ENCODE measurements at regions not wholly inside any gene's neighbourhood (a gene's known extent, or its start where the extent isn't known, plus 50 kb on each side); places are given as distances from the start of the nearest gene placed in this dataset.
A peak's percentile ranks its signal among the peaks of the same experiment; 100 is the strongest.
"Not testable (repeated sequence)": the region's sequence is repeated elsewhere in the genome, so short reads cannot be mapped to it uniquely, and the experiment has no call there.

DNA sequence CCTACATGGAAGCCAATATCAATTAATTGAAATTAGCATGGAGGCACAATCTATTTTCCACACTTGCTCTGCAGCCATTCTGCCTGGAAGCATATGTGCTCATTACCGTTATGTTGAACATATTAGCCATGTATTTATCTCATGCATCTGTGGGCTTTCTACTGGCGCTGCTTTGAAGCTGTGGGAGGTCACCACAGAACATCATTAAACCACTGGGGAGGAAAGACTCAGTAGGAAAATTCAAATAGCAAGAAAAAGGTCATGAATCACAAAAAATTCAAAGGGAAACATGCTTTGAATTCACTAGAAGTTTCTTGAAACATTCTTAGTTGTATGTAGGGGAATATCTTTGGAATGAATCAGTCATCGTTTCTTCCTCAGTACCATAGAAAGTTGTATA lies 652.5 kb downstream of the EDEM1 start:
- no peak for DNase-seq

DNA sequence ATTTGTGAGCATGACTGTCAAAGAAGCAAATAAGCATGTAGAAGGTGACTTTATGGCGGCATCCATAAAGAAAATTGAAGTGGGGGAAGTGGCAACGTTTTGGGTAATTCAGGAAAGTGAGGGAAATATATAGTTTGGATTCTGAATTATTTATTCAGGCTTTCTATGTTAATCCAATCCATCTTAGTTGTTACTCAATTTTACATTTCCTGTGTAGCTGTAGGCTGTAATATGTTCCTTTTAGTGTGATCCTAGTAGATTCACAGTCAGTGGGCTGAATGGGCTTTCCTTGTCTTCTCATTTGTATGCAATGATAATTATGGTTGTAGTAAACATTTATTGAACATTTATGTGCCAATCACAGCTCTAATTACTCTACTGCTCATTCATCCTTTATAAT lies 654.1 kb downstream of the EDEM1 start:
- no peak for DNase-seq

DNA sequence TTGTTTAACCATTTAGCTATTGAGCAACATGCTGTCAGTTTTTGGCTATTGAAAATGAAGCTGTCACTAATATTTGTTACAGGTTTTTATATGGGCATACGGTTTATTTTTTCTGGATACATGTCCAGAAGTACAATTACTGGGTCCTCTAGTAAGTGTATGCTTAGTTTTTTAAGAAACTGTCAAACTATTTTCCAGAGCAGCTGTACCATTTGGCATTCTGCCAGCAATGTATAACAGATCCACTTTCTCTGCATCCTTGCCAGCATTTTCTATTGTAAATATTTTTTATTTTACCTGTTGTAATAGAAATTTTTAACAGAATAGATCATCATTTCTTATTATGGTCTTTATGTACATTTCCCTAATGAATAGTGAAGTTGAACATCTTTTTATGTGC lies 658.8 kb downstream of the EDEM1 start:
- peak in 1 of 4 experiments; percentile 14 for DNase-seq

DNA sequence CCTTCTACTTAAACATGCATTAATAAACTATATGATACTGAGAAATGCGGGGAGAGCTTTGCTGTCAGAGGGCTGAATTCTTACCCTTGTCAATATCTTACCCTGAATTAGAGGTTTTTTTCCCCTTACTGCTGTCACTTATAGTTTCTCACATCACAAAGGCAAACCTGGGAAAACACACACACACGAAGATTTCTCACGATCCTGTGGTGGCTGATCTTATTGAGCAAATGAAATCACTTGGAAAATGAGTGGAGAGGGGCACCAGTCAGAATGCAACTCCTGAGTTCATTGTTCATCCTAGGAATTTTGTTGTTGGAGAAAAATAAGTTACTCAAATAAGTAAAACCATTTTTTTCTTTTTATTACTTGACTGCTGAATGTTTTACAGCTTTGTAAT lies 673.6 kb downstream of the EDEM1 start:
- no peak for DNase-seq

DNA sequence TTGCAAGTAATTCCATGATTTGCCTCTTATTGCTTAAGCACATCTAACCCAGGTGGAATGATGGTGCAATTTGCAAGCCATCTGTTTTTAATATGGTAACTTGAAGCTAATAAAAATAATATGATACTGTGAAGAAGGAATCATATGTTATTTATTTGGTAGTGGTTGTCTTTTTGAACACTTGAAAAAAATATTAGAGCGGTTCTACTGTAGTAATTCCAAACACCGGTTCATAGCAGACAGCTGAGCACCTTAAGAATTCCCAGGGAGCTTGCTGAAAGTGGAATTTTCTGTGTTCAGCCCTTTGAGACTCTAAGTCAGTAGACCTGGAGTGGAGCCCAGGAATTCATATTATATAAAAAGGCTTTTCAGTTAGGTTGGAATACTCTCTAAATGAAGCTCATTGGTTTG lies 687.4 kb downstream of the EDEM1 start:
- DNase-seq, result no peak

DNA sequence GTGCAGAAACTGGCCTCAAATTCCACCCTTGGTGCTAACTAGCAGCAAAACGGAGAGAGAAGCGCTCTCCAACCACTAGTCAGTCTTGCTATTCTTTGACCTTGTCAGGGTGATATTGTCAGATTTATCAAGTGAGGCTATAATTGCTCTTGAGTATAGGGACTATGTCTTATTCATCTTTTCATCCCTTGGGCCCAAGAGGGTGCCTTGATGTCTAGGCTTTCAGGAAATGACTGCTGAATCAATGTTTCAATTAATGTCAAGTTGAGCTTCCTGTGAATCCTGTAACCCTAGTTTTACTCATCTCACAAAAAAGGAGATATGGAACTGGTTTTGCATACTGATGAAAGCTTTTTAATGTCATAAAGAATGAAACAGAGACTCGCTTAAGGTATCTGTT lies 701.3 kb downstream of the EDEM1 start:
- DNase-seq, result no peak

DNA sequence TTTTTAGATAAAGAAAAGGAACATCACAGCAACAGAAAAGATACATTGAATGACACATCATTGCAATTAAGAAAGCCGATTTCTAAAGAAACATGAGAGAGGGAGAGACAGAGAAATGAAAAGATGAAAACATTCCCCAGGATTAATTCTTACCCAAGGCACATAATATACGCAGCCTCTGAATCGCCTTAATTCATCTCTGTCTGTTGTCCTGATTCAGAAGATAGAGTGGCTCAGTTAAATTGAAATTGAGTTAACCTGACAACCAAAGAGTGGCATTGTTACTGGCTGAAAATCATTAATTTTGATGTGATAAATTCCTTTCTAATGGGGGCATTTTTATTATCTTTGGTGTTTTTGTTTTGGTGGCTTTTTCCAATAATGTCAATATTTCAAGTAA lies 701.9 kb downstream of the EDEM1 start:
- DNase-seq, result no peak

DNA sequence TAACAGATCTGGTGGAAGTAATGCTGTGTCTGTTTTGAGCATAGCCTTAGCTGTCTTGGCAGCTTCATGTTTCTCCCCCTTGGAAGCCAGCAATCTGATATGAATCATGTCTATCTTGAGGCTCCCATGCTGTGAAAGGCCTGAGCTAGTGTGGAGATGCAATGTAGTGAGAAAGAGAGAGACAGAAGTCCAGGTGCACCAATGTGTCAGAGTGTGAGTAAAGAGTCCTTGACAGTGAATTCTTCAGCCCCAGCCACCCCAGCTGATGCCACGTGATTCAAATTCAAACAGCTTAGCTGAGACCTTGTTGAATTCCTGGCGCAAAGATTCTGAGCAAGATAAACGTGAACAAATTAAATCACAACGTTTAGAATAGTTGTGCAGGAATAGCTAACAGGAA lies 704.2 kb downstream of the EDEM1 start:
- DNase-seq, result no peak

DNA sequence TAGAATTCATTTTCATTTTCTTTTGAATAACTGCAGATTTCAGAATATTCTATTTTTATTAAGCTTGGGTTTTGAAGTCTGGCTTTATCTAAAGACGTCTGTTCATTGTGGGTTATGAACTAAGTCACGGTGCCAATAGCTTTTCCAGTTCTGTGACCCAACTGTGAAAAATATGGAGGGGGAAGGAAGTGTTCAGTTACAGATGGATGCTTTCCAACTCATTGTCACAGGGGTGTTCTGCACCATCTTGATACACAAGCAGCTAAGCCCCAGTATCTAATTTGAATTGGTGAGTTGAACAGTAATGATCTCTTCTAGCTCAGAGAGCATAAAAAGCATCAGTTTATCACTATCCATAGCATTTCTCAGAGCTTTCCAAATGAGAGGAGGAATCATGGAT lies 710.6 kb downstream of the EDEM1 start:
- no peak for DNase-seq

DNA sequence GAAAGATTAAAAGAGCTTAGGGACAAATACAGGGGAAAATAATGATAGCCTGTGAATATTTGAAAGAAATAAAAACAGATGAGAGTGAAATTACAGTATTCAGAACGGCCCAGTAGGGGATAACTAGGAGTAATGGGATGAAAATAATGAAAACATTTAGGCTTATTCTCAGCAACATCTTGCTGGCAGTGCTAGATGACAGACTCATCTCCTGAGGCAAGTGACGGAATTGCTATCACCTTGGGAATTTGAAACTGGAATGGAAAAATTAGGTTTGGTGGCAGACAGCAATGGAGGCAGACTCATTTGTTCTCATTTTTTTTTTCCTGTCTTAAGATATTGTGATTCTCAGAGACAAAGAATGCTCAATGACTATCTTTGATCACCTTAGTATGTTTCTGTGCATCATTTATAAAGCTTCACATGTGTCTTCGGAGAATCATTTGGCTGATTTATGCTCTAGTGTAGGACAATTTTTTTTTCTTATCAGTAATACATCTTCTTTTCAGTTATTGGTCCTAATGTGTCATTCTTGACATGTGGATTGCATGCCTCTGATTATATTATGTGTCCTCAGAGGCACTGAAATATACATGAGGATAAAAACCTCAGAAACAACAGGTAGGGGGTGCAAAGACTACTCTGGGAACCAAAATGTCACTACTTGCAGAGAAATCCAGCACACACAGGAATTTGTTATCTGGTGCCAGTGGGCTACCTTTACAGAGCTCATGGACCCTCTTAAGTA lies 711.7 kb downstream of the EDEM1 start:
- DNase-seq, result no peak

DNA sequence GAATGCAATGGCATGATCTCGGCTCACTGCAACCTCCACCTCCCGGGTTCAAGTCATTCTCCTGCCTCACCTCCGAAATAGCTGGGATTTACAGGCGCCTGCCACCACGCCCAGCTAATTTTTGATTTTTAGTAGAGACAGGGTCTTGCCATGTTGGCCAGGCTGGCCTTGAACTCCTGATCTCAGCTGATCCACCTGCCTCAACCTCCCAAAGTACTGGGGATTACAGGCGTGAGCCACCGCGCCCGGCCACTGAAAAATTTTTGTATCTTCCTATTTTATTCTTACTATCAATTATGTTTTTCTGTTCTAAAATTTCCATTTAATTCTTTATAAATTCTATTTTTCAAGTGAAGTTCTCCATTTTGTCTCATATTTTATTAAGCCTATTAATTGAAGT lies 730.4 kb downstream of the EDEM1 start:
- no peak for DNase-seq

DNA sequence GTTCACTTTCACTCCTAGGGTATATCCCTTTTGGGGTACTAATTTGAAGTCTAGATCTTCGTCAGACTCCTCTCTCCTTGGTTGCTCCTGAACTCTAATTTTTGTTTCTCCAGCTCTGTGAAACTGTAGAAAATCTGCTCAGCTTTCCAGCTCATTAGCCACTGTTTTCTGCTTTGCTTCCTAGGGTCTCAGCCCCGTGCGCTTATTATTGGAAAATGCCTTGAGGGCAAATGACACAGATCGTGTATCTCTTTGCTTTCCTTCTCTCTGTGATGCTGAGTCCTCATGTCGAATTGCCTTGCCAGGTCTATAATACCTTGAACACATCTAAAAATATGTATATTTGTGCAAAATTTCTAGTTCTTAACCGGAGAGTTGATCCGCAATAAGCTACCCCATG lies 731.1 kb downstream of the EDEM1 start:
- DNase-seq, result no peak

DNA sequence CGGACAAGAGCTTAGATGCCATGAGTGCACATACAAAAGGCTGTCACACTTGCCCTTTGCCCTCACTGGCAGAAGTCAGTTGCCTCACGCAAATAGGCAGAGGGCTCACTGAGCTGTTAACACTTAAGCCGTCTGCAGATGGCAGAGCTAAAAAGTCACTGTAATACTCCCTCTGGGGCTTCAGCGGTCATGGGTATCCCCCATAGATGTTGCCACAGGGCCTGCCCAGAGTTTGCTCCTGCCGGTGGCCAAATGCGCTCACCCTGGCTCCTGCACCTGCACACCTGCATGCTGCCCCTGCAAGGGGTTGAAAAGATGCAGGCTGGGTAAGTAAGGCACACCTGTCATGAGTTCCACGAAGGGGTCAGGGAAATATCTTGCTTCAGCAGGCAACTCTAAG lies 741.5 kb downstream of the EDEM1 start:
- DNase-seq, result no peak

DNA sequence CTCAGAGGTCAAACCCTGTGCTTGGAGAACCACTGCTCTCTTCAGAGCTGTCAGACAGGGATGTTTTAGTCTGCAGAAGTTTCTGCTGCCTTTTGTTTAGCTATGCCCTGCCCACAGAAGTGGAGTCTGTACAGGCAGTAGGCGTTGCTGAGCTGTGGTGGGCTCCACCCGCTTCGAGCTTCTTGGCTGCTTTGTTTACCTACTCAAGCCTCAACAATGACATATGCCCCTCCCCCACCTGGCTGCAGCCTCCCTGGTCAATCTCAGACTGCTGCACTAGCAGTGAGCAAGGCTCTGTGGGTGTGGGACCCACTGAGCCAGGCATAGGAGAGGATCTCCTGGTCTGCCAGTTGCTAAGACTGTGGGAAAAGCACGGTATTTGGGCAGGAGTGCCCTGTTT lies 756.6 kb downstream of the EDEM1 start:
- not testable (repeated sequence) for DNase-seq

DNA sequence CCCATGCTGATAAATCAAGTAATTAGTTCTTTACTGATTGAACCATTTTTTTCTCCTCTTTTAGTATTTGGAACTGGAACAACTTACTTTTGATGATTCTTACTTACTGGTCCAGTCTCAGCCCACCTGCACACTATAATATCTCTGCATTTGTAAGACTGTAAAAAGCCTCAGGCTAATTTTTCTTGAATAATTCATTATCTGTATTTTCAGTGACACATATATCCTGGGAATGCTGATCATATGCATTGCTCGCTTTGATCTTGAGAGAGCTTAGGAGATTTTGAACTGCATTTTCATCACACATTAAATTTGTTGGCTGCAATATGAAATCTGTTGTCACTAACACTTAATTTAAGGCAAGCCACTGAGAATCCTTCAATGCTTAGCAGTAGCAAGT lies 760.6 kb downstream of the EDEM1 start:
- DNase-seq, result no peak

DNA sequence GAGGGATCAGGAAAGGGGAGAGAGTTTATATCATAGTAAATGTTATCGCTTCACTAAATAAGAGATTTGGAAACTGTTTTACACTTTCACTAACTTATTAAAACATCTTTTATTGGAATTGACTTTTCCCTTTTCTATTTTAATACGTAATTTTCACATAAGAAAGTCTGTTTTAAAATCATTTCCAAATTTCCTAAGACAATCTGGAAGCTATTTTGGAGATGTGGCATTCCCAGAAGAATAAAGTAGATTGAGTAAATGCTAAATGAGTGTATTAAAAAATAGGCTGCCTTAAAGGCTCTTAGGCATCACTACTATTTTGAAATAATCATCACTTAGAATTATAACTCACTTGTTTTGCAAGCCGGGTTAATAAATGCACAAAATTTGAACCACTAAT lies 763.5 kb downstream of the EDEM1 start:
- DNase-seq, result no peak

DNA sequence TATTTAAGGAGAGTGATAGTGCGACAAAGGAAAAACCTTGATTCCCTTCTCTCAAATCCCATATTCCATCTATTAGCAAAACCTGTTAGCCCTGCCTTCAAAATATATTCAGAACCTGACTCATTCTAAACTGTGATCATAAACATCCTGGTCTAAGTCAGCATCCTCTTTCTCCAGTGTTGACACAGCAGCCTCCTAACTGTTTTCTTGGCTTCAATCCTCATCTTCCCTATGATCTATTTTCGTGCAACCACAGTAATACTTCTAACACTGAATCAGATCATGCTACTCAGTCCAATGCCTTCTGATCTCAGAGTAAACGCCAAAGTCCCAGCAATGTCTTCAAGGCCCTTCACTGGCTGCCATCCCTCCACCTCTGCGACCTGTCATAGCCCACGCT lies 785.1 kb downstream of the EDEM1 start:
- peak in 3 of 4 experiments; percentile 15 to 52 (median 40) for DNase-seq

DNA sequence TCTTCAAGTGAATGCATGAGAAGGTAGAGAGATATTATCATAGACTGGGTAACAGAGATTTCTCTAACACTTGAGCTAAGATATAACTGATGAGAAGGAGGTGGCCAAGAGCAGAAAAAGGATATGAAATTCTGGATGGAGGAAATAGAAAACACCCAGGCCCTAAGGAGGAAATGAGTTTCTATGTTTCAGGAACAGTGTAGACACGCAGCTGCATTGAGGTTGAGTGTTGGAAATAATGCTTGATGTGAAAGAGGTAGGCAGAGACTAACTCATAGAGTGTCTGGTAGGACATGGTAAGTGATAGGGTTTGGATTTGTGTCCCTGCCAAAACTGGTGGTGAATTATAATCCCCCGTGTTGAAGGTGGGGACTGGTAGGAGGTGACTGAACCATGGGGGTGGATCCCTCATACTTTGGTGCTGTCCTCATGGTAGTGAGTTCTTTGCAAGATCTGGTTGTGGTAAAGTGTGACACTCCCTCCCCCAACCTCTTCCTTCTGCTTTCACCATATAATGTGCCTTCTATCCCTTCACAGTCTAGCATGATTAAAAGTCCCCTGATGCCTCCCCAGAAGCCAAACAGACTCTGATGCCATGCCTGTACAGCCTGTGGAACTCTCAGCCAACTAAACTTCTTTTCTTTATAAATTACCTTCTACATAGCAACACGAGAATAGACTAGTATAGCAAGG lies 787.3 kb downstream of the EDEM1 start:
- DNase-seq, result peak; percentile 43 to 78 (median 54)

DNA sequence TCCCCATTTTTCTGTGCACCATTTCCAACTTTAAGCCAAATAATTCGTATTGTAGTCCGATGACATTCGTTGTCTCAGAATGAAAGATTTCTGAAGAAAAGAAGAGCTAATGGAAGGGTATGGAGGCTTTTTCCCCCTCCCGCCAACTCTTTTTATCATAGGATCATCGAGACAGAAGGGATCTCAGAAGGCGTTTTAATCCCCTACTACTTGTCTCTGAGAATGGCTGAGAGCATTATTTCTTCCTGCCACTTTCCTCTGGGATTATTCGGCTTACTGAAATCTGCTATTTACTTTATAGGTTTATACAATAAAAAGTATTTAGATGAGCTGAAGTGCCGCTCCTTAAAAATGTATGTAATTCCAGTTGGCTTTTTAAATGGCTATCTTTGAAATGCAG lies 789.8 kb downstream of the EDEM1 start:
- DNase-seq, result no peak

DNA sequence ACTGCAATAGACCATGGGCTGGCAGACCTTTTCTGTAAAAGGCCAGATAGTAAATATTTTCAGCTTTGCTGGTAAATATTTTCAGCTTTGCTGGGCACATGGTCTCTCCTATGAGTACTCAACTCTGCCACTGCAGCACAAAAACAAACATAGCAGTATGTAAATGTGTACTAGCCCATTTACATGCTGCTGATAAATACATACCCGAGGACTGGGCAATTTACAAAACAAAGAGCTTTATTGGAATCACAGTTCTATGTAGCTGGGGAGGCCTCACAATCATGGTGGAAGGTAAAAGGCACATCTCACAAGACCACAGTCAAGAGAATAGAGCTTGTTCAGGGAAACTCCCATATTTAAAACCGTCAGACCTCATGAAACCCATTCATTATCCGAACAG lies 793.0 kb downstream of the EDEM1 start:
- no peak for DNase-seq

DNA sequence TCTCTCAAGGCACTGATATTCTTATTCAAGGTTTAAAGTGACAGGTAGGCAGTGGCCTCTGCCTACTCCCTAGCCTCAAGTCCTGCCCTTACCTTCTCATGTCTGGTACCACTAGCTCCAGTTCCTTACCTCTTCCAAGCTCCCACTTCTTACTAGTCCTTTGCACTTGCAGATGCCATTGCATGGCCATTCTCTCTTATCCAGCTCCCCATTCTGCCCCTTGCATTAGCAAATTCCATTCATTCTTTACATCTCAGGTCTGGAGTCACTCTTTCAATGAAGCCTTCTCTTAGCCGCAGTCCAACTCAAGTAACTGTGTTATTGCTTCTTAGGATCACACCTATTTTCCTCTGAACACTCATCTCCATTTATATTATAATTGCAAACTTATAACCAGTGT lies 807.1 kb downstream of the EDEM1 start:
- DNase-seq, result no peak

DNA sequence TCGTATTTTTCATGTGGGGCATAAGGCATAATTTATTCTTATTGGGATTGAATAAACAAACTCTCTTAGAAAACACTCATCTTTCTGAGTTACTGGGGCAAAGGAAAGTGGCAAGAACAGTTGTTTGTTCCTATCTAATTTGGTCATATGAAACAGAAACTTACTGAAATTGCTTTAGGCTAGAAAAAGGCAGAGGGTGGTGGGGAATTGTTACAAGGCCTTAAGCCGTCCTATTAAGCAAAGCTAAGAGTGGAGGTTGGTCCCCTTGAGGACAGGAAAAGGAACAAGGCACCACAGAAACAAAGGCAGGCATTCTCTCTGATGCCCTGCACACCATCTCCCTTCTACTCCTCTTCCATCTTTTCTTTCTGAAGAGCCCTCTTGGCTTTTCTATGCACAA lies 830.9 kb downstream of the EDEM1 start:
- no peak for DNase-seq

DNA sequence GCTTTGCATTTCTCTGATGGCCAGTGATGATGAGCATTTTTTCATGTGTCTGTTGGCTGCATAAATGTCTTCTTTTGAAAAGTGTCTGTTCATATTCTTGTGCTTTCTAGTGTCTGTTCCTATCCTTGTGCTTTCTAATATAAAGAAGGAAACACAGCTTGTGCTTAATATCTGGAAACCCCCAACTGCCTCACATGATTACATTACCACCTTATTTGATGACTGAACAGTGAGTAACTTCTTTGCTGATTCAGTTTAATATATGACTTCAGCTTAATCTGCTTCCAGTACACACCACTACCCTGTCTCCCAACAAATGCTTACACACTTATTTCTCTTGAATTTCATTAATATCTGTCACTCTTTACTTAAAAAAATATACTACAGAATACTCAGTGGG lies 835.1 kb downstream of the EDEM1 start:
- DNase-seq, result peak in 1 of 4 experiments; percentile 1

DNA sequence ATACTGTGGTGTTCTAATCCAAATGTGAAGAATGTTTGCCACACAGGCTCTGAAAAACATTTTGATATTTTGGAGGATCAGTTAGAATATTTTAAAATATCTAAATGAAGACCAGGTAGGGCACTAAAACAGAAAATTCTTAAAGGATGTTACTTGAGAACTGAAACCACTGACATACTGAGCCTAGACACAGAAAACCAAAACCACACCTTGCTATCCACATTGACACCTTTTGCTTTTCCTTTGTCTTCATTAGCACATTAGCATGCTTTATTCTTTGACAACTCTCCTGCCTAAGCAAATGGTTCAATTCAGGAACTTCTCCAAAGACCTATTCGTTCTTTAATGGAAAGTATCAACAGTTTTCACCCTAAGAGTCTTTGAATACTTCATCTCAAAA lies 835.9 kb upstream of the GRM7 start:
- no peak for DNase-seq

DNA sequence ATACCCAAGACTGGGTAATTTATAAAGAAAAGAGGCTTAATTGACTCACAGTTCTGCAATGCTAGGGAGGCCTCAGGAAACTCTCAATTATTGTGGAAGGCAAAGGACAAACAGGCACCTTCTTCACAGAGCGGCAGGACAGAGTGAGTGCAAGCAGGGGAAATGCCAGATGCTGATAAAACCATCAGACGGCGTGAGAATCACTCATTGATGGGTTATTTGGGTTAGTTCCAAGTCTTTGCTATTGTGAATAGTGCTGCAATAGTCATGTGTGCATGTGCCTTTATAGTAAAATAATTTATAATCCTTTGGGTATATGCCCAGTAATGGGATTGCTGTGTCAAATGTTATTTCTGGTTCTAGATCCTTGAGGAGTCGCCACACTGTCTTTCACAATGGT lies 830.3 kb upstream of the GRM7 start:
- not testable (repeated sequence) for DNase-seq
